Activated naive CD4-positive, alpha-beta T cell treated with anti-CD3 and anti-CD28 coated beads, Interleukin-2, amount 50 U/mL, for 72 hours (primary cell): ENCODE measurements at regions not wholly inside any gene's neighbourhood (a gene's known extent, or its start where the extent isn't known, plus 50 kb on each side); places are given as distances from the start of the nearest gene placed in this dataset.

Experiments
- ATAC-seq, 2 donors: fragments of 150-1000 bp; cut with Tn5 transposase; 2 replicates each; pipeline ENCODE4 v1.10.0; 2021; ENCODE audit warnings: mild to moderate bottlenecking in 2 of 2, moderate library complexity in 2 of 2
- DNase-seq, 2 donors: peaks; one replicate each; pipeline ENCODE4 v3.0.0; 2021 to 2022; ENCODE audit warnings: low spot score in 2 of 2
- H3K27ac Mint-ChIP-seq, 2 donors: one replicate each; pipeline ENCODE4 v1.8.0; 2022; ENCODE audit warnings: mild to moderate bottlenecking in 2 of 2, mixed read lengths in 2 of 2
- H3K36me3 Mint-ChIP-seq, 2 donors: one replicate each; pipeline ENCODE4 v1.8.0; 2022; ENCODE audit warnings: mixed read lengths in 2 of 2
- H3K9me3 Mint-ChIP-seq, 2 donors: one replicate each; pipeline ENCODE4 v1.8.0; 2022; ENCODE audit warnings: mixed read lengths in 2 of 2

GRCh38 chr21:24222676-24223075, 1384.6 kb downstream of the MRPL39 start:
- Mint-ChIP-seq H3K27ac (no peak overlapping the region), H3K9me3 (no peaks in the 10 kb centered on the region), H3K36me3 (no peaks in the 10 kb centered on the region)
- ATAC-seq, result no peak
- DNase-seq, result no peak

GRCh38 chr21:24220446-24220845, 1386.8 kb downstream of the MRPL39 start:
- Mint-ChIP-seq H3K9me3 (no peaks in the 10 kb centered on the region), H3K36me3 (no peaks in the 10 kb centered on the region), H3K27ac (no peak overlapping the region)
- ATAC-seq (no peak), DNase-seq (no peak)

GRCh38 chr21:24217151-24217550, 1390.1 kb downstream of the MRPL39 start:
- Mint-ChIP-seq H3K27ac (no peak overlapping the region), H3K9me3 (no peaks in the 10 kb centered on the region), H3K36me3 (no peaks in the 10 kb centered on the region)
- no peak for DNase-seq
- no peak for ATAC-seq

GRCh38 chr21:24210130-24210529, 1397.2 kb downstream of the MRPL39 start:
- DNase-seq (no peak), ATAC-seq (no peak)
- no peaks in the 10 kb centered on the region for H3K36me3 Mint-ChIP-seq
- H3K9me3 Mint-ChIP-seq, result peaks cover 0 to 4% of the 10 kb centered on the region in 2 donors
- H3K27ac Mint-ChIP-seq, result no peak overlapping the region

GRCh38 chr21:24208562-24209260, 1398.6 kb downstream of the MRPL39 start:
- Mint-ChIP-seq H3K9me3 (peaks cover 0 to 4% of the 10 kb centered on the region in 2 donors), H3K27ac (no peak overlapping the region), H3K36me3 (no peaks in the 10 kb centered on the region)
- no peak for DNase-seq
- no peak for ATAC-seq

- Mint-ChIP-seq H3K36me3 (no peaks in the 10 kb centered on the region), H3K9me3 (peaks cover 0 to 4% of the 10 kb centered on the region in 2 donors), H3K27ac (no peak overlapping the region)
- ATAC-seq (no peak), DNase-seq (no peak)
Observed at GRCh38 chr21:24205319-24205718, 1402.0 kb downstream of the MRPL39 start.

- ATAC-seq (no peak), DNase-seq (no peak)
- Mint-ChIP-seq H3K36me3 (no peaks in the 10 kb centered on the region), H3K9me3 (peaks cover 0 to 4% of the 10 kb centered on the region in 2 donors), H3K27ac (no peak overlapping the region)
Observed at GRCh38 chr21:24204641-24205040, 1402.6 kb downstream of the MRPL39 start.

- ATAC-seq (no peak), DNase-seq (no peak)
- Mint-ChIP-seq H3K27ac (no peak overlapping the region), H3K9me3 (no peaks in the 10 kb centered on the region), H3K36me3 (no peaks in the 10 kb centered on the region)
Observed at GRCh38 chr21:24200052-24200451, 1407.2 kb downstream of the MRPL39 start.

- ATAC-seq (no peak), DNase-seq (no peak)
- no peaks in the 10 kb centered on the region for H3K9me3 Mint-ChIP-seq
- H3K27ac Mint-ChIP-seq, result no peak overlapping the region
- H3K36me3 Mint-ChIP-seq, result no peaks in the 10 kb centered on the region
Observed at GRCh38 chr21:24197923-24198322, 1409.4 kb downstream of the MRPL39 start.

- Mint-ChIP-seq H3K9me3 (no peaks in the 10 kb centered on the region), H3K27ac (no peak overlapping the region), H3K36me3 (no peaks in the 10 kb centered on the region)
- ATAC-seq (no peak), DNase-seq (no peak)
Observed at GRCh38 chr21:24197132-24197643, 1410.1 kb downstream of the MRPL39 start.

GRCh38 chr21:24188506-24188905, 1418.8 kb downstream of the MRPL39 start:
- no peak overlapping the region for H3K27ac Mint-ChIP-seq
- no peaks in the 10 kb centered on the region for H3K9me3 Mint-ChIP-seq
- no peak for DNase-seq
- ATAC-seq, result no peak
- no peaks in the 10 kb centered on the region for H3K36me3 Mint-ChIP-seq

- Mint-ChIP-seq H3K36me3 (peaks cover 0 to 5% of the 10 kb centered on the region in 2 donors), H3K9me3 (peaks cover 5 to 10% of the 10 kb centered on the region in 2 donors), H3K27ac (no peak overlapping the region)
- ATAC-seq, result no peak
- no peak for DNase-seq
Observed at GRCh38 chr21:24183077-24183476, 1424.2 kb downstream of the MRPL39 start.

GRCh38 chr21:24179110-24179509, 1428.2 kb downstream of the MRPL39 start:
- Mint-ChIP-seq H3K36me3 (peaks cover 0 to 5% of the 10 kb centered on the region in 2 donors), H3K27ac (no peak overlapping the region), H3K9me3 (peaks cover 5 to 10% of the 10 kb centered on the region in 2 donors)
- ATAC-seq, result no peak
- no peak for DNase-seq

GRCh38 chr21:24175106-24175505, 1432.2 kb downstream of the MRPL39 start:
- H3K36me3 Mint-ChIP-seq, result peaks cover 0 to 5% of the 10 kb centered on the region in 2 donors
- DNase-seq (no peak), ATAC-seq (no peak)
- no peak overlapping the region for H3K27ac Mint-ChIP-seq
- peaks cover 5 to 10% of the 10 kb centered on the region in 2 donors for H3K9me3 Mint-ChIP-seq

- no peak for ATAC-seq
- Mint-ChIP-seq H3K27ac (no peak overlapping the region), H3K36me3 (no peaks in the 10 kb centered on the region), H3K9me3 (peaks cover 0 to 3% of the 10 kb centered on the region in 2 donors)
- no peak for DNase-seq
Observed at GRCh38 chr21:24171736-24172135, 1435.5 kb downstream of the MRPL39 start.

- ATAC-seq (no peak), DNase-seq (no peak)
- H3K9me3 Mint-ChIP-seq, result peaks cover 0 to 3% of the 10 kb centered on the region in 2 donors
- no peak overlapping the region for H3K27ac Mint-ChIP-seq
- H3K36me3 Mint-ChIP-seq, result no peaks in the 10 kb centered on the region
Observed at GRCh38 chr21:24163539-24163938, 1443.7 kb downstream of the MRPL39 start.

GRCh38 chr21:24160528-24160927, 1446.8 kb downstream of the MRPL39 start:
- no peak for DNase-seq
- Mint-ChIP-seq H3K9me3 (no peaks in the 10 kb centered on the region), H3K36me3 (no peaks in the 10 kb centered on the region), H3K27ac (no peak overlapping the region)
- ATAC-seq, result no peak

- ATAC-seq (no peak), DNase-seq (no peak)
- no peaks in the 10 kb centered on the region for H3K36me3 Mint-ChIP-seq
- H3K9me3 Mint-ChIP-seq, result peaks cover 0 to 4% of the 10 kb centered on the region in 2 donors
- H3K27ac Mint-ChIP-seq, result peak overlapping the region in 1 of 2 donors; percentile 17
Observed at GRCh38 chr21:24153137-24153536, 1454.1 kb downstream of the MRPL39 start.
